OCI-LY3 (cell line): ENCODE measurements at regions not wholly inside any gene's neighbourhood (a gene's known extent, or its start where the extent isn't known, plus 50 kb on each side); places are given as distances from the start of the nearest gene placed in this dataset.

Experiments
- CTCF ChIP-seq: fragments of 200-600, 300-600 bp; sonication (generic); IDR thresholded peaks from 2 replicates; pipeline ENCODE4 v1.5.1; 2014; ENCODE audit warnings: antibody characterized with exemption, low read length, low read depth
- EZH2phosphoT487 ChIP-seq: fragments of 200-600 bp; shearing (Covaris generic); IDR thresholded peaks from 2 replicates; pipeline ENCODE4 v1.6.1; 2018; ENCODE audit warnings: antibody characterized with exemption, mixed run types, low read depth

DNA sequence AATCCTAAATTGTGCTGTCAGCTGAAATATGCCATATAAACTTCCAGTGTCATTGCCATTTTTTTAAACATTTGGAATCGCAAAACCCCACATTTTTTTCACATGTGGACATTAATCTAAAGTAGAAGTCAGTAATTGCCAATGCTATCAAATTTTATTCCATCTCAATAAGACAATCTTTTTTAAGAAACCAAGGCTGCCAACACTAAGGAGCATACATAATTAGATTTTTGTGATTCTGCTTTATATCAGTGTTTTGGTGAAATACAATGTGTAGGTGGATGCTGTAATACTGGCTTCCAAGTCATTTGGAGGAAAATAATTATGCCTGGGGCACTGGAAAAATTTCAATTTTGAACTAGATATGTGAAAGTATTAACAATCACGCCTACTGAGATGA lies 256.7 kb downstream of the ZPLD1 start:
- TF ChIP-seq CTCF = no peak
- no peak for TF ChIP-seq EZH2phosphoT487
